GM19043 (cell line): ENCODE measurements at regions not wholly inside any gene's neighbourhood (a gene's known extent, or its start where the extent isn't known, plus 50 kb on each side); places are given as distances from the start of the nearest gene placed in this dataset.
"Not testable (repeated sequence)": the region's sequence is repeated elsewhere in the genome, so short reads cannot be mapped to it uniquely, and the experiment has no call there.

Source experiments
- ATAC-seq: cut with Tn5 transposase; IDR thresholded peaks from one replicate; pipeline ENCODE4 v1.9.1; 2021; ENCODE audit warnings: low read depth; ENCODE audit not compliant: unreplicated experiment

DNA sequence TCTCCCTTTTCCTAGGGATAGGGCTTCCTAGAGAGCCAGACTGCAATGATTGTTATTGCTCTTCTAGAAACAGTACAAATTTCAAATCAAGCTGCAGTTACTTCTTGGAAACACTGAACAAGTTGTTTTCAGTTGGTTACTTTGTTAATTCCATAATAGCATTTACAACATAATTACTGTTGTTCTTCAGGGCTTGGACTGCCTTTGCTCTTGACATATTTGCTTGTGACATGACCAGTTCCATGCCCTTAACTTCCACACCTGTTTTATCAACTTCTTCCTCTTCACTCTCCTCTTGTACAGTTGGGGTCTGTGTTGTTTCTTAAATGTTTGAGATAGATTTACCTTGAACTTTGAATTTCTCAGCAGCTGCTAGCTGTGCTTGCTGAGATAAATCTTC lies 104.4 kb downstream of the SEC23IP start:
- no peak for ATAC-seq

DNA sequence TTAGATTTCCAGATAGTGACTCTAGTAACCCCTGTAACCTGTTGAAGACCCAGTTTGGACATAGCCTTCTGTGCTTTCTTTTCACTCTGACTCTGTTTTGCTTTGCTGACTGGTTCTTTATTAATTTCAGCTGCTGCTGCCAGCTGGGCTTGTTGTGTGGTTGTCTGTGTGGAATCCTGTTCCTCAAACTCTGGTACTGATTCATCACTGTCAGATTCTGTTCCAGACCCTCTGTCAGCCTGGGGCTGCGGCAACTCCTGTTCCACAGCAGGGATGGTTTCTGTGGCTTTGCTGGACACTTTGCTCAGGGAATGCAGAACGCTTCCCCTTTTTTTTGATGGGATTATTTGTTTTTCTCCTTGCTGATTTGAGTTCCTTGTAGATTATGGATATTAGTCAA lies 104.9 kb downstream of the SEC23IP start:
- no peak for ATAC-seq

DNA sequence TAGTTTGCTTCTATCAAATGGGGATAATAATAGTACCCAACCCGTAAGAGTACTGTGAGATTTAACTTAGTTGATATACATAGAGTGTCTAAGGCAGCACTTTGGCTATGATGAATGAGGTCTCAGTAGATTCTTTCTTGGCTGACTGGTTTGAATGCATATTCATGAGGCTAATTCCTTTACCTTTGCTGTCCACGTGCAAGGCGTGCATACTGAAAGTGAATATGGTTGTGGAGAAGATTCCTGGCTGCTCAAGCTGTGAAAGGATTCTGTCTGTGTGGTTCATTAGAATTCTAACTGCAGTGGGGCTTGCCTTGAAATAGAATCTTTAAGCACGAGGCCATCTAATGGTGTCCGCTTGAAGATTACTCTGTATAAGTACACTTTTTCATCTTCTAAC lies 110.3 kb downstream of the SEC23IP start:
- no peak for ATAC-seq

DNA sequence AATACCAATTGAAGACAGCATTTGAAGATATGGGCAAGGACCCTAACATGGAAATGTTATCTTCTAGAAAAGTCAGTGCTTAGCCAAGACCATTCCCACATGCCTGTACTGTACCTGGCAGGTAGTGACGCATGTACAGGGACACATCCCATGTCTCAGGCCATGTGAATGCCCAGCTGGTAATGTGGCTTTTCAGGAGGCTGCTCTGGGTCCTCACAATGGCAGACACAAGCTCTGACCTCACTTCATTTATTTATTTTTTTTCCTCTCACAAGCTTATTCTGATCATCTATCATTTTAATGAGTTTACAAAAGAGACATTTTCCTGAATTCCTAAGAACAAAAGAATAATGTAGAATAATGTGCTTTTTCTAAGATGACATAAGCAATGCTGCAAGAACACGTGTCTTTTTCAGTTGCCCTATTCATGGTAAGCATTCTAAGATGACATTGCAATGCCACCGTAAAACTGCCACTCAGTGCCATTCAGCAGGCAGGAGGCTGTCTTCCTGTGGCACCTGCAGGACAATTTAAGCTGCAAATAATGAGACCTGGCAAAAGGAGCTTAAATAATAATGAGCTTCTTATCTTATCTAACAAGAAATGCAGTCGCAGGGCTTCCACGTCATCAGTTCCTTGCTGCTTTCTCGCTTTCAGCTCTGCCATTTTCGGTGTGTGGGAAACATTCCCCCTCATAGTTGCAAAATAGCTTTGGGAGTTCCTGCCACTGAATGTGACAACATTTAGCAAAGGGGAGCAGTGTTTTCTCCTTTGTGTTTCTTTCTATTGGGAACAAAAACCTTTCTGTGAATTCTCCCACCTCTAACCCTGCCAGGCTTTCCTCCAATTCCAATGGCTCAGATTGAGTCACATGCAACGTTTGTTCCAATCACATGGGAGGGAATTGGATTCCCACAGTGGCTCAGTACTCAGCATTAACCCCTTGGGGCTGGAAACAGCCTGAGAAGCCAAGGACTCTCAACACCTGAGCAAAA lies 113.0 kb downstream of the SEC23IP start:
- ATAC-seq, result no peak

DNA sequence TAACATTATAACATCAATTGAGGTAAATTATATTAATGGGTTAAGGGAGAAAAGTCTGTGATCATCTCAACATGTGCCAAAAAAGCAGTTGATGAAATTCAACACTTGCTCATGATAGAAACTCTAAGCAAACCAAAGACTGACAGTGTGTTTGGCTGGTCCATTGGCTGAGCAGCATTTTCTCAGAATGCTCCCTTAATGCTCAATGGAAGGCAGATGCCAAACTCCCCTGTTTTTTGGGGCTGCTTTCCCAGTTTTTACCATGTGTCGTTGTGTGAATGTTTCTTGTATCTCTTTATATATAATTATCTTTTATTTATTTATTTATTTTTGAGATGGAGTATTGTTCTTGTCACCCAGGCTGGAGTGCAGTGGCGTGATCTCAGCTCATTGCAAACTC lies 114.7 kb downstream of the SEC23IP start:
- ATAC-seq, result no peak

DNA sequence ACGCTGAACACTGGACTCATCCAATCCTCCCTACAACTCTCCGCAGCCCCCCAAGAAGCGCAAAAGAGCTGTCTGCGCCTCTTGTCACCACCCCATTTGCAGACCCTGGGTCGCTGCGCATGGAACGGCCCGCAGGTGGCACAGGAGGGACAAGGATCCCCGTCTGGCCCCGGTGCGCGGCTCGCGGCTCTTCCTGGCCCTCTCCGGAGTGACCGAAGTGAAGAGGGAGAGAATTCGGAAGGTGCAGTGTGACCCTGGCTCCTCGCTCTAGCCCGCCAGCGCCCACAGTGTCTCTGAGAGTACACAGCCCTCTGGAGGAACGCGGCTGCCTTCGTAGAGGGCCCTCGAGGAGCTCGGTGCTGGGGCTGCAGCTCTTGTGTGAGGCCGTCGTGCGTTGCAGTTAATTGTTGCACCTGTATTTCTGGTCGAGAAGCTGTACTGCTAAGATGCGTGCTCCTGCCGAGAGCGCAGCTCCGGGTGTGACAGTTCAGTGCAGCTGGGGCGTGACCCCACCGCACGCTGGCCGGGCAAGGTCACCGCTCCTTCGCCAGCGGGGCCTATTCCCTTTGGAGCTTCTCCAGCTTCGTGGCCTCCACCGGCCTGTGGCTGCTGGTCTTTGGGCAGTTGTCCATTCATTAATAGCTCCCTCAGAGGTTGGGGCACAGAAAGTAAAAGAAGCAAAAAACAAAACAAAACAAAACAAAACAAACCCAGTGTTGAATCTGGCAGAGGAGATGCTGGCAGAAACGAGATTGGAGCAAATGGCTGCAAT lies 119.0 kb downstream of the SEC23IP start:
- no peak for ATAC-seq

DNA sequence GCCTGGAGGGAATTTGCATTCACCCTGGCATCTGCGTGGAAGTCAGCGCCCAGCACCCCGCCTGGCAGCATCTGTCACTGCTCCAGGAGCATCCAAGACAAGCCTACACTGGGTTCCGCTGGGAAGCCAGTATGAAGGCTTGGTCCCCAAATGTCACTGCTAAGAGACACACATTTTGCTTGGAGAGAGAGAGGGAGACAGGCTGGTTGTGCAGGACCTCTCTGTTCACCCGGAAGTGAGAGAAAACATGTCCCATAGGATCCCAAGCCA lies 119.5 kb downstream of the SEC23IP start:
- no peak for ATAC-seq

DNA sequence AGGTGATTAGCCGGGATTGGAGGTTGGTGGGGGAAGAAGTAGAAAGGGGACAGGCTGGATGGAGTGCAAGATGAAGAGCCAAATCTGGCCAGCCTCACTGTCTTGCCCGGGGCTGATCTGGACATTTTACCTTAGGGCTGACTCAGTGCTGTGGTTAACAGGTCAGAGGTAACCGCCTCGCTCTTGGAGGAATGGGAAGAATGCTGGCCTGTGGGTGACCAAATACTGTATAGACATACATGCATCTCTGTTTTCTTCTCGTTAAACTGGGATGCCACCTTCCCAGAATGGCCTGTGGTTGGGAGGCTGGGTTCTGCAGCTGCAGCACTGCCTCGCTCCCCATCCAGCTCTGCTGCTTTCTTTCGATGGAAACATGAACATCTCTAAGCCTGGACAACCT lies 120.0 kb downstream of the SEC23IP start:
- ATAC-seq, result no peak

DNA sequence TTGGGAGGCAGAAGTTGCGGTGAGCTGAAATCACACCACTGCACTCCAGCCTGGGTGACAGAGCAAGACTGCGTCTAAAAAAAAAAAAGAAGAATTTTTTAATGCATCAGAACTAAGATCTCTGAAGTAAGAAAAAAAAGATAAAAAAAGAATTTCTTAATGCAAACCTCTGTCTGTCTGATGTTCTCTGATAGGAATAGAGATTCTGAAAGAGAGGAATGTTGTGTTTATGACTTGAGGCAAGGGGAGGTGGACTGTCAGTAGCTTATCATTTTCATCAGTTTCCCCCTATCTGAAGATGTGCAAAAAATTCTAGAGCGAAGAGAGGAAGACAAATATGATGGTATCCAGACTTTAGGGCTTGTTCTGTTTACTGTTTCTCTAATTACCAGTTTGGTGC lies 121.5 kb downstream of the SEC23IP start:
- ATAC-seq, result no peak

DNA sequence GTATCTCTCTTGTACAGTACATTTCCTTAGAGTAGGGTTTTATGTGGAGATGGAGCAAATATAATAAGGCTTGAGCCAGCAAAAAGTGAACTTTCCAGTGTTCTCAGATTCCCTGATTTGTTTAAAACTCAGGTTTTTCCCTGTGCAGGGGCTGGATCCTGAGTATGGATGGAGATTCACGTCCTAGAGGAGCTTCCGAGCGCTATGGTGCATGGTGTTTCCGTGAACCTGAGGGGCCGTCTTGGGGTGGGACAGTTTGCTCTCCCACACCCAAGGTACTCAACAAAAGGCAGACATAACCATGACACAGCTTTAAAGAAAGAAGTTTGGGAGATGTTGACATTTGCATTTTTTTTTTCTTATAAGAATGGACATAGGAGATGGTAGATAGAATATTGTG lies 122.5 kb downstream of the SEC23IP start:
- ATAC-seq, result no peak

DNA sequence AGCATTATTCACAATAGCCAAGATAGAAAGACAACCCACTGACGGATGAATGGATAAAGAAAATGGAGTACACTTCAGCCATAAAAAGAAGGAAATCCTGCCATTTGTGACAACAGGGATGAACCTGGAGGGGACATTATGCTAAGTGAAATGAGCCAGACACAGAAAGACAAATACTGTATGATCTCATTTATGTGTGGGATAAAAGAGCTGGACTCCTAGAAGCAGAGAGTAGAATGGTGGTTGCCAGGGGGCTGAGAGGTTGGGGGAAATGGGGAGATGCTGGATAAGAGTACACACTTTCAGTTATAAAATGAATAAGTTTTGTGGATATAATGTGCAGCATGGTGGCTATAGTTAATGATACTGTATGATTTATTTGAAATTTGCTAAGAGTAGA lies 124.4 kb downstream of the SEC23IP start:
- ATAC-seq, result no peak

DNA sequence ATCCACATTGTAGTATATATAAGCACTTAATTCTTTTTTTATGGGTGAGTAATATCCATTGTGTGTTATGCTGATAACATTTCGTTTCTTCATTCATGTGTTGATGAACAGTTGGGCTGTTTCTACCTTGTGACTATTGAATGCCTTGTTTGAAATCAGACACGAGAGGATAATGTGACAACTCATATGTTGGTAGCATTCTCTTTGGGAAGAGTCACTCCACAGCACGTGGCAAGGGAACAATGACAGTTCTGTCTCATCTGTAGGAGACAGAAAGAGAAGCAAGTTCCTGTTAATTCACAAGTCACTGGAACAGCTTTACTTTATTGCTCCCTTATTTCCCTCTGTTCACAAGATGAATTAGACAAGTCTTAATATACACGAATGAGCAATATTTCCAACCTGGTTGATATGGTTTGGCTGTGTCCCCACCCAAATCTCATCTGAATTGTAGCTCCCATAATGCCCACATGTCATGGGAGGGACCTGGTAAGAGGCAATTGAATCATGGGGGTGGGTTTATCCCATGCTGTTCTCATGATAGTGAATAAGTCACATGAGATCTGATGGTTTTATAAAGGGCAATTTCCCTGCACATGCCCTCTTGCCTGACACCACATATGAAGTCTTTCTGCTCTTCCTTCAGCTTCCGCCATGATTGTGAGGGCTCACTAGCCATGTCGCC lies 125.3 kb downstream of the SEC23IP start:
- ATAC-seq, result no peak

DNA sequence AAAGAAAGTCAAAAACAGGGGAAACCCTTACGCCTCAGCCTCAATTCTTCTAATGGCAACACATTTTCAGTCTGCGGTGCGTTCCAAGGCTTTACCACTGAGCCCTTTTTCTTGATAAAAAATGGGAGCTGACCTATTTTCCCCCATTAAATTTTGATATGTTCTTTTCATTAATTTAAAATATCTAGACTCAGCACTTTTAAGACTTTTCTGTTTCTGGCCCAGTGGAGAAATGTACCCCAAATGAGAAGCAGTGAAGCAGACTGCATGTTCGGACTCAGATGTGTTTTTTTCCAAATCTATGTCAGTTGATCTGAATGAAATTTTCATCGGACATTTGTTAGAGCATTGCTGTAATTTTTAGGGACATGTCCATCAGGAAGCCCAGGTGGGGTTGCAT lies 126.2 kb downstream of the SEC23IP start:
- ATAC-seq, result no peak

DNA sequence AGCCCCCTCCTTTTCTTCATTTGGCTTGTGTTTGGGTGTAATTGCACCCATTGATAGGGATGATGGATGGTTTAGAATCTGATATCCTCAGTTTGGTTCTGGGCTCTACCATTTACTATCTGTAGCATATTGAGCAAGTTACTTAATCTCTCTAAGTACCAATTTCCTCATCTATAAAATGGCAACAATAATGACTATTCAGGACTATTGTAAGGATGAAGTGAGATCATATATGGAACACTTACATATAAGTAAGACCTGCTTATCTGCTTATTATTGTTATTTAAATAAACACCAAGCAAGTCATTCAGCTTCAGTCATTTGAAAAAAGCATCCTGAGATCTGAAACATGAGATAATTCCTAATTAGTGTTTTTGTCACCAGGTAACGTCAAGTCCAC lies 127.0 kb downstream of the SEC23IP start:
- no peak for ATAC-seq

DNA sequence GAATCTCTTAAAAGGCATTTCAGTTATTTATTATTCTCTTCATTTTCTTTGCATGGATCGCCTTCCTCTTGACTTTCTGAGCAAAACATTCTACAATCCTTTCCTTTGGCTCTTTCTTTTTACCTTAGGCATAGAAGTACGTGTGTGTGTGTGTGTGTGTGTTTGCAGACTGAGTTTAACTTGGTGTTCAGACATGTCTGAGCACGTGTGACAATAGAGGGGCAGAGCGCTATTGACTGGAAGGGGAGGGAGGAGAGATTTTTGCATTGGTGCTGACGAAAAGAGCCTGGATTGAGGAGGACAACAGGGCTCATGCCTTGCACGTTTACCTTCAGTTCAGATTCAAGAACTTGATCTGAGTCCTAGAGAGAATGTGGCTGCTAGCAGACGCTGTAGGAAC lies 129.8 kb downstream of the SEC23IP start:
- no peak for ATAC-seq

DNA sequence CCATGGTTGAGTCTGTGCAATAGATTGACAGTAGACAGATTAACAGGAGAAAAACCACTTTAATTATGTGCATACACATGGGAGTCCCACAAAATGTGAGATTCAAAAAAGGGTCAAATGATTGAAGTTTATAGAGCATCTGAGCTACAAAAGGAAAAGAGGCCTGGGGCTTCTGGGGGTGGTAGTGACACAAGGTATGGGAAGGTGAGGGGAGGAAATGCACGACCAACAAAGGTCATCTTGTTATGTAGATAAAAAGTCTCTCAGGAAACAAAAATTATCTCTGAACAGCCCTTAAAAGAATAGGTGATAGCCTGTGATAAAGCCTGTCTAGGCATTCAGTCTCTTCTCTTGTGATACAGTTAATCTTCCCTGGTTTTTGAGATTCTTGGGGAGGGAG lies 141.7 kb downstream of the SEC23IP start:
- no peak for ATAC-seq

DNA sequence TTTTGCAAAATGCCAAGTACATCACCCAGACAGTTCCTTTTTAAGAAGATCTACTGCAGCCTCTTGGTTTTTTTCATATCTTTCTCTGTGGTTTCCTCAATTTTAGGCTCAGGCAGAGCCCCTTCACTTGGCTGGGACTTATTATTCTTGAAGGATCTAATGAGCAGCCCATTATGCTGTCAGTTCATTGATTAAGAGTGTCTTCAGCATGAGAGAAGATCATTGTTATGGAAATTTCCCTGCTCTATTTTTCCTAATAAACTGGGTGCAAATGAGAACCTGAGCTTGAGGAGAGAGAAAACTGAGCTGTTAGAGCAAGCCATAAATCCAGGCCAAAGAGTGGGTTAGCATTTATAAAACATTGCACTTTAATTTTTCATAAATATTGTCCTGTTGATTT lies 146.5 kb downstream of the SEC23IP start:
- ATAC-seq, result no peak

DNA sequence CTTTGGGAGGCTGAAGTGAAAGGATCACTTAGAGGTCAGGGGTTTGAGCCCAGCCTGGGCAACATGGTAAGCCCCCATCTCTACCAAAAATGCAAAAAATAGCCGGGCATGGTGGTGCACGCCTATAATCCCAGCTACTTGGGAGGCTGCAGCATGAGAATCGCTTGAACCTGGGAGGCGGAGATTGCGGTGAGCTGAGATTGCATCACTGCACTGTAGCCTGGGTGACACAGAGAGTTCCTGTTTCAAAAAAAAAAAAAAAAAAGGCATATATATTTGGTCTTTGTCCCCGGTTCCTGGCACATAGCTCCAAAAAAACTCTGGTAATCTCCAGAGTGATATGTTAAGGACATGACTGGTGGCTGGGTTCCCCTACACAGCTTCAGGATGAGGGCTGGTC lies 147.3 kb downstream of the SEC23IP start:
- ATAC-seq, result no peak

DNA sequence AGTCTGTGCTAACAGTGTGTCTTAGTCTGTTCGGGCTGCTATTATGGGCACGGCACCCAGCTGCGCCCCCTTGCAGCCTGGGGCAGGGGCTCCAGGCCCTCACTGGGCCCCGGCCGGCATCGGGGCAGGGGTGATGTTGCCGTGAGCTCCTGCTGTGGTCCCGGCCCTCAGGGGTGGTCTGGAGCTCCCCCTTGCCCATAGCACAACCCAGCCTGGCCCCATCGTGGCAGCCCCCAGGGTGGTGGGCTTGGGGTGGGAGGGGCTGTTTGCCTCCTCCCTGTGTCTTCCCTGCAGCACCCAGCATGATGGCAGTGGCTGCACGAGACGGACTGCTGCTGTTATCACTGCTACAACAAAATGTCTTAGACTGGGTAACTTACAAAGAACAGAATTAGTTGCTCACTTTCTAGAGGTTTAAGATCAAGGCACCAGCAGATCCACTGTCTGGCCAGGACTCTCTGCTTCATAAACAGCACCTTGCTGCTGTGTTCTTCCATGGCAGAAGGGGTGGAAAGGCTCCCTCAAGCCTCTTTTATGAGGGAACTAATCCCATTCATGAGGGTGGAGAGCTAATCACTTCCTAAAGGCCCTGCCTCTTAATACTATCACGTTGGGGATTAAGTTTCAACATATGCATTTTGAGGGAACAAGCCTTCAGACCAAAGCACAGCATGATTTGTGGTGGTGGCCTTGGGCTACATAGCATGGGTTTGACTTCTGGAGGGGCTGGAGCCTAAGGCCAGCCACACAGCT lies 149.5 kb downstream of the SEC23IP start:
- ATAC-seq, result no peak

DNA sequence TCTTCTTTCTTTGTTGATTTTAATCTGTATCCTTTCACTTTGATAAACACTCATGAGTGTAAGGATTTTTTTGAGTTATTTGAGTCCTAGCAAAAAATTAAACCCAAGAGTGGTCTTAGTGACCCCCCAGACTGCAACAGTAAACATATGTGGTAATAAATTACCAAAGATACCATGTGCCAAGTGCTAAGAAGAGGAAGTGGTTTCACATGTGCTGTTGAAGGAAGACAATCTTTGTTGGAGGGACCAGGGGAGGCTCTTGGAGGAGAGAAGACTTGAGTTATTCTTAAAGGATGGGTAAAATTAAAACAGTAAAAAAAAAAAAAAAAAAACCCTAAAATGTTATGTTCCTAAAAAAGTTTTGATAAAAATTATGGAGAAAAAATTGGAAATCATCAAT lies 150.2 kb downstream of the SEC23IP start:
- no peak for ATAC-seq

DNA sequence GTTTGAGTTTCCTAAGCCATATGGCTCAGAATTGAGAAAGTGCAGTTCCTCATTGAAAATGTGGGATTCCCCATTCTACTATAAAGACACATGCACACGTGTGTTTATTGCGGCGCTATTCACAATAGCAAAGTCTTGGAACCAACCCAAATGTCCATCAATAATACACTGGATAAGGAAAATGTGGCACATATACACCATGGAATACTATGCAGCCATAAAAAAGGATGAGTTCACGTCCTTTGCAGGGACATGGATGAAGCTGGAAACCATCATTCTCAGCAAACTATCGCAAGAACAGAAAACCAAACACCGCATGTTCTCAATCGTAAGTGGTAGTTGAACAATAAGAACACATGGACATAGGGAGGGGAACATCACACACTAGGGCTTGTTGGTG lies 154.8 kb downstream of the SEC23IP start:
- ATAC-seq, result not testable (repeated sequence)
